Putamen (tissue), 1 donor: ENCODE measurements at regions not wholly inside any gene's neighbourhood (a gene's known extent, or its start where the extent isn't known, plus 50 kb on each side); places are given as distances from the start of the nearest gene placed in this dataset.
A peak's percentile ranks its signal among the peaks of the same experiment; 100 is the strongest.

Experiments
- DNase-seq: peaks from one replicate; pipeline ENCODE4 v3.0.0-alpha.2; 2016; ENCODE audit warnings: low spot score

- no peak for DNase-seq
These were observed 117.3 kb upstream of the MARK1 start for GRCh38 chr1:220410611-220411010.

- no peak for DNase-seq
These were observed 118.0 kb upstream of the MARK1 start for GRCh38 chr1:220409771-220410595.

- no peak for DNase-seq
These were observed 120.7 kb upstream of the MARK1 start for GRCh38 chr1:220407191-220407590.

GRCh38 chr1:220398238-220398637 is 126.0 kb upstream of the RAB3GAP2 start:
- no peak for DNase-seq

- DNase-seq = no peak
These were observed 119.2 kb upstream of the RAB3GAP2 start for GRCh38 chr1:220391491-220391890.

GRCh38 chr1:220389634-220390033 is 117.4 kb upstream of the RAB3GAP2 start:
- DNase-seq = no peak

DNA sequence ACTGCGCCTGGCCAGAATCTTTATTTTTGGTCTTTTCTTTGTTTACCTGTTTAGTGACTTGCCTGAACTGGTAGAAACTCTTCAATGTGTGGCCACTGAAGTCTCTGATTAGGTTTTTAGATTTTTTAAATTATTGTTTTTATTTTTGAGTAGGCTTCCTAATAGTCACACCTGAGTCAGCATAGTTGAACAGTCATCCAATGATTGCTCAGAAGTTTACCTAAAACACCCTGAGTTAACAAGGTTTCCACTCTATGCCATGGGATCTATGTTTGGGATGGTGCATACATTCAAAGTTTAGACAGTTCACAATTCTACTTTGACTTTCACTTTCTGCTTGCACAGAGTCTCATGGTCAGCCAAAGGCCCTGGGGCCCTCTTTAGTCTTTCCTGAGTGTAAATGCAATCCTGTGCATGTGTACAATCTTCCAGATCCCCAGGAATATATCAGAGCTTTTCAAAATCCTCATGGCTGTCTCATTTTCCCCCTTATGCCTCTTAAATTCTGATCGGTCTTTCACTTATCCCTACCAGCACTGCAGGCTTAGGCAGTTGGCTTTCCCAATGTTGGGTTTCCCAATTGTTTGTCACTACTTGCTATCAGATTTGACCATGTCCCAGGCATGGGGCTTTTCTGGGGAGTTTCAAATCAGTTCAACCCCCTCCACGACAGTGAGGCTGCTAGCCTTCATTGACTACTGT is 114.4 kb upstream of the RAB3GAP2 start:
- DNase-seq = no peak

GRCh38 chr1:220385158-220385557 is 112.9 kb upstream of the RAB3GAP2 start:
- DNase-seq = no peak

DNA sequence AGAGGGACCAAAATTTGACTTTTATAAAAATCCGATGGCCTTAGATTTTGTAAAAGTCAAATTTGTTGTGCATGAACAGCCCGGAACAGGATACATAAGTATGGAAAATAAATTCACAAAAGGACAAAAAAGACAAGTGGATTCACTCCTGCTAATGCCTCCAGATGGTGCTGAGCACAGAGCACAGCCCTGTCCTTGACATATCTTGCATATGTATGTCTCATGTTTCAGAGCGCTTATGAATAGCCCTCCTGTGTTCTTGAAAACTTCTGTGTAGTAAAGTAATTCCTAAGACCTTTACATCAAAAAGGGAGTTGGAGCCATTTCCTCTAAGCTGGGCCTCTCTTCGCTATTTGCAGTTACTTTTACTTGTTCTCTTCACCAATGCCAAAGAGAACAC is 110.7 kb upstream of the RAB3GAP2 start:
- DNase-seq = no peak

- no peak for DNase-seq
These were observed 108.6 kb upstream of the RAB3GAP2 start for GRCh38 chr1:220380885-220381284.

GRCh38 chr1:220378571-220379302 is 106.5 kb upstream of the RAB3GAP2 start:
- no peak for DNase-seq

DNA sequence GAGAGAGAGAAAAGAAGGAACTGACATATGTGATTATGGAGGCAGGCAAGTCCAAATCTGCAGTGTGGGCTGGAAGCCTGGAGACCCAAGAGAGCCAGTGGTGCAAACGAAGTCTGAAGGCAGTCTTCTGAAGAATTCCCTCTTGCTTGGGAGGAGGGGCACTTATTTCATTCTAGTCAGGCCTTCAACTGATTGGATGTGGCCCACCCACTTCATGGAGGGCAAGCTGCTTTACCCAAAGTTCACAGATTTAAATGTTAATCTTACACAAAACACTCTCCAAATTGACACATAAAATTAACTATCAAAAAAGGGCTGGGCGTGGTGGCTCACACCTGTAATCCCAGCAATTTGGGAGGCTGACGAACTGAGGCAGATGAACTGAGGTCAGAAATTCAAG is 103.5 kb upstream of the RAB3GAP2 start:
- no peak for DNase-seq

DNA sequence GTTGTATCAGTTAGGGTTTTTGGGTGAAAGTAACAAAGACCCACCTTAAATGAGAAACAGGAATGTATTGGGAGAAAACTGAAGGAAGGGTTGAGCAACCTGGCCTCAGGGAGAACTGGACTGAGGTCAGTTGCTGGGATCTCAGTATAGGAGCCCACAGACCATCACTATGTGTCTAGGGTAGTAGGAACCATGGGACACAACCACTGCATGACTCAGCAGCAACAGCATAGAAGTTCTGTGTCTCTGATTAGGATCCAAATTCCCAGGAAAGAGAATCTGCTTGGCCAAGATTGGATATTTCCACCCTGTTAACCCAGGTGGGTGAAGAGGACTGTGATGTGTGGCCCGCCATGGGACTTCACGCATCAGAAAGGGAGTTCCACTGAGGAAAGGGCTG is 102.2 kb upstream of the RAB3GAP2 start:
- no peak for DNase-seq

DNA sequence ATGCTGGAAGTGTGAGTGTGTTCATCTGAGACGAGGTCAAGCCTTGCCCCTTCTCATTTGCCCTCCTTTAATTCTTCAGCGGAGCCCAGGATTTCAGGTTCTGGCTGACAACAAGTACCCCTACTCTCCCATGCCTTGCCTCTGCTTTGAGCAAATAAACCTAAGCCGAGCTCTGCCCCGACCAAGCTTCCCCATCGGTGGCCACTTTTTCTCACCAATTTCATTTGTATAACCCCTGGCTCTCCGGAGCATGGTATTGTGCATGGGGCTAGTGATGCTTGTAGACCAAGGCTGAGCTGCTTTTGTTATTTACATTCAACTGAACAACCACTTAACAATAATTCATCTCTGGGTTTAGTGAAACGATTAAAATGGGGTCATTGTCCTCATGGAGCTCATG is 100.2 kb upstream of the RAB3GAP2 start:
- DNase-seq = no peak

- DNase-seq = no peak
These were observed 99.1 kb upstream of the RAB3GAP2 start for GRCh38 chr1:220371324-220371723.

DNA sequence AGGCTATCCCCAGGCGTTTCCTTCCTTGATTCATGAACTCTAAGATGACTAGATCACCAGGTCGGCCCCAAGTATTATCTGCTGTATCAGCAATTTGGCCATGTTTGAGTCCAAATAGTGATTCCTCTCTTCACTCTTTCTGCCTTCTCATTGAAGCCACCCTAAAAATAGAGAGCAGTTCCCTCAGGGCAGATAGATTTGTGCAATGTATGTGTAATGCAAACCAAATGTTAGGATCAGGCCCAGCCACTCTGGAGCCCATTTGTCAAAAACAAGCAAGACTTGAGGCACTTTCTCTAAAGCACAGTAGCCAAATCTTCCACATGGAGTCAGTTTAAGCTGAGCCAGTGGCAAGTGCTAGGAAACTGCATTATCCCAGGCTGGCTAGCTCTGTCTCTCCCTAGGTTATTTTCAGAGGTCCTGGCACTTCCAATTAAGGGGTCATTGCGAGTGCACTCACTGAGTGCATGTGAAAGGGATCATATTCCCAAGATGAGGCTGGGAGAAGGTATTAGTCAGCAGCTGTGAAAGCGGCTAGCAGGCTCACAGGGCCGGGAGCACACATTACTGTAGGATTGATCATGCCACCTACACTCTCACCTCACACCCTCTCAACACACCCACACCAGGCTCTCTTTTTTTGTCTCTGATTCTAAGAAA is 97.9 kb upstream of the RAB3GAP2 start:
- no peak for DNase-seq

GRCh38 chr1:220369511-220369910 is 97.3 kb upstream of the RAB3GAP2 start:
- no peak for DNase-seq

DNA sequence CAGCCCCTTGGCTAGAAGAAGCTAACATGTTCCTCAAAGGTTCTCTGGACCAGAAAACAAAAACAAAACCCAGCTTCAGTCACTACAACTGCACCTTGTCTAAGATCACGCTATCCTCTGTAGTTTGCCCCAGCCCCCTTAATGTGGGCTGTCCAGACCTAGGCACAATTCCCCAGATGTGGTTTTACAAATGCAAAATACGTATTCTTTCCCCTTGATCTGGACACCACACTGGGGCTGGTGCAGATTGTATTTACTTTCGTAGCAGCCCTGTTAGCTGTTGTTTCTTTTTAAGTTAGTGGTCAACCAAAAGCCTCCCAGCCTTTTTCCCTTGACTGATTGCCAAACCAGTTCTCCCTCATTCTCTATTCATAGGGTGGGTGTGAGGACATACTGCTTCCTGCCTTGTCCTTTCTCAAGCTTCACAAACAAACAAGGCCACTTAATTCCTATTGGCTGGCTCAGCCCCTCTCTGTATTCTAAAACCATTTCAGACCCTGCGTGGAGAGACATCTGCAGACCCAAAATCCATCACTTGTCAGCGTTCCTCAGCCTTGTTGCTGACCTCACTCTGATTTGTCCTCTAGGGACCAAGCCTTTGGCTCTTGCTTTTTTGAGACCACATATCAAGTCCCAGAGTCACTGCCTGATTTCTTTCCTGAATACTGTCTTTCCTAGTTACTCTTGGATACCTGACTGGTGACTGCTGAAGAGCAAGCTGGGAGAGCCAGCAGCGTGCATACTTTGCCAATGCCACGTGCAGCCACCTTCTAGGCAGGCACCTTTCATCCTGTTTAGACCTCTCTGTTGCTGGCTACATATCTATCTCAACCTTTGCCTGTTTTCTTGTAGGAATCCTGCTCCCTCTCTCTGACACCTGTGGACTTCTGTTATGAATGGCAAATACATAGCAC is 96.4 kb upstream of the RAB3GAP2 start:
- DNase-seq = no peak

DNA sequence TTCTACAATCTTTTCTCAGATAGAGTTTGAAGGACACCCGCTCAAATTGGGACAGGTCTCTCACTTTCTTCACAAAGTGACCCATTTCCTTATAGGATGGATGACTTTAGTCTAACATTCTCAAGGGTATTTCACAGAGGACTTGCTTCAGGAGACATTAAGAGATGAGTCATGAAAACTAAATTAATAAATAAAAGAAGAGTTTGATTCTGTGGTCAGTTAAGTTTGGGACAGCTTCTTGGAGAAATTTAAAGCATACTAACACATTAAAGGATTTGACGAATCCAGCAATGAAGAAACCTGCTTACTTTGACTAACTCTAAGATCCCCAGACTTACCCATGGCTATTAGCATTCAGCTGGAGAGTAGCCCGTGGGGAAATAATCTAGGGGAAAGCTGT is 95.6 kb upstream of the RAB3GAP2 start:
- no peak for DNase-seq

GRCh38 chr1:220366269-220366668 is 94.0 kb upstream of the RAB3GAP2 start:
- DNase-seq = no peak

GRCh38 chr1:220363196-220363837 is 91.1 kb upstream of the RAB3GAP2 start:
- peak; percentile 9 for DNase-seq
